GM19324 (cell line): ENCODE measurements at regions not wholly inside any gene's neighbourhood (a gene's known extent, or its start where the extent isn't known, plus 50 kb on each side); places are given as distances from the start of the nearest gene placed in this dataset.
"Not testable (repeated sequence)": the region's sequence is repeated elsewhere in the genome, so short reads cannot be mapped to it uniquely, and the experiment has no call there.

ENCODE experiments used
- ATAC-seq: cut with Tn5 transposase; IDR thresholded peaks from one replicate; pipeline ENCODE4 v1.9.1; 2021; ENCODE audit warnings: mild to moderate bottlenecking, moderate library complexity; ENCODE audit not compliant: unreplicated experiment, low FRiP score

GRCh38 chr1:101128846-101129245 is 103.3 kb upstream of the DPH5 start:
- ATAC-seq: no peak

DNA sequence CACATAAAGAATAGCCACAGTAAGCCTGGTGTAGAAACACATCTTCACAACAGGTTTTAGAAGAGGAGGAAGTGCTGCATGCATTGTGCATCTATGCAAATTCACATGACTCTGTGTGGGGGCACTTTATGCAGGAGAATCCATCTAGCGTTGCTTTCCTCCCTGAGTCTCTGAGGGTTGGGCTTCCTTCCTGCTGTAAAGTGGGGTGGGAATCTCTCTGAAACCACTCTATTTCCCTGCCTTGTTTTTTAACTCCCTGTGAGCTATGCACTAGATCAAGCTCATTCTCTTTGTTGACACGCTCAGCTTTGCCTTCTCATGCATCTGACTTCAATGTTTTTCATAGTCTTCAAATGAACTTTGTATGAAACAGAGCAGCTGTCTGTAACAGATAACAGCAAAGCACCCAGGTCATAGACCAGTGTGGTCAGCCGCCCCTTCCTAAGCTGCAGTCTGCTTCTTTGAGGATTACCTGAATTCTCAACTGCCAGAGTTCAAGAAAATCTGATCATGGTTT is 102.7 kb upstream of the DPH5 start:
- peak; percentile 92 for ATAC-seq

GRCh38 chr1:101124405-101124804 is 98.8 kb upstream of the DPH5 start:
- no peak for ATAC-seq

- ATAC-seq: not testable (repeated sequence)
Observed at GRCh38 chr1:101123904-101124303, 98.3 kb upstream of the DPH5 start.

DNA sequence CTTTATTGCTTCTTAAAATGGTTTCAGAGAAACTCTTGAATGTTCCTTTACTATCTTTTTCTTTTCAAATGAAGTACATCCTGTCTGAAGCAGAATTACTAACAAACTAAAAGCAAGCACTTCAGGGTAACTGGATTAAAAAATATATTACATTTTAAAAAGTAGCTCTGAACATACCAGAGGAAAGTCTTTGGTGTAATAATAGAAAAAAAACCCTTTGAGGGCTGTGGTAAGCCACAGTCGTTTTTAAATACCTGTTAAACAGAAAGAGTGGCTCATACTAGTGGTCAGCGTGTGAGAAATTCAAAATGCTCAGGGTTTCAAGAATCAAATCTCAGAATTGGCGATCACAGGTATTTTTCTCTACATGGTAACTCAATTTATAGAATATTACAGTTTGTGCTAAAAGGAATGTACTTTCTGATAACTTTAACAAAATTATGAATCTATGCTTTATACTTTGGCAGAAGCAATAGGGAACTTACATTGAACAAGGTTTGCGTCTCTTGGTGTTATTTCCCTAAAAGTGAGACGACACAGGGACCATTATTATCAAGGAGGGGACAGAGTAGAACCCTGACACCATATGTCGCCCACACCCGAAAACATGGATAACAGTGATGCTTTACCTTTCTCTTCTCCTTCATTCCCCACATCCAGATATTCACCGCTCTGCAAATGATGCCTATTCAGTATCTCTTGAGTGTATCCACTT is 97.0 kb upstream of the DPH5 start:
- peak; percentile 94 for ATAC-seq

DNA sequence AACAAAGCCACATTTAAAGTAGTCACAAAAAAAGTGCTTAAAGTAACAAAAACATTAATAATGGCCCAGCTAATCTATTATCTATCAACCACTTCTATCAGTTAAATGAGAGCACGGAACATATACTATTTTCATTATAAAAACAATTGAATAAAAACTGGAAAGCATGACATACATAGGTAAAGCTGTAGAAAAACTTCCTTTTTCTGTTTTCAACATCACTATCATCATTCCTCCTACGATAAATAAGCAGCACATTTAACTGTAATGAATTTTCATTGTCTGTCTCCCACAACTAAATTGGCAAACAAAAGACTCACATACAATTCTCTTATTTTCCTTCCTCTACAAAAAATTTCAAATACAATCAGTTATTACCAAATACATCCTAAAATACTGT is 96.4 kb upstream of the DPH5 start:
- no peak for ATAC-seq

GRCh38 chr1:101121504-101121903 is 95.9 kb upstream of the DPH5 start:
- no peak for ATAC-seq

DNA sequence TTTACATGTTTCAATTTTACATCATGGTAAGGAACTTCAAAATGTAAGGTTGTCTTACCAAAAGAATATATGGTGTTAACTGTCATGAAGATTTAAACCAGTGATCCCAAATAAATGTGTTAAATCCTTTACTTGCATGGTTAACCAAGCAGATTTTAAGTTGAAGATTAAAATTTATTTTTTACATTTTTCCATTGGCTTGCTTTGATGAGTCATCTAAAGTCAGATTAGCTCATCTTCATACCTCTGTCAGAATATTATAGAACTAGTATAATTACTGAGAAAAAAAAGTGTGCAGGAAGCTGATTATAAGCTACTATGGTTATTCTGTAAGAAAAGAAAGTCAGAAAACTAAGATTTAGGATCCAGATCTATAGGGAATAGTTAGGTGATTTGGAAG is 95.3 kb upstream of the DPH5 start:
- ATAC-seq: no peak

- ATAC-seq: no peak
Observed at GRCh38 chr1:101119289-101119688, 93.7 kb upstream of the DPH5 start.

- ATAC-seq: no peak
Observed at GRCh38 chr1:101116006-101116405, 90.4 kb upstream of the DPH5 start.

- no peak for ATAC-seq
Observed at GRCh38 chr1:101115112-101115511, 89.5 kb upstream of the DPH5 start.

DNA sequence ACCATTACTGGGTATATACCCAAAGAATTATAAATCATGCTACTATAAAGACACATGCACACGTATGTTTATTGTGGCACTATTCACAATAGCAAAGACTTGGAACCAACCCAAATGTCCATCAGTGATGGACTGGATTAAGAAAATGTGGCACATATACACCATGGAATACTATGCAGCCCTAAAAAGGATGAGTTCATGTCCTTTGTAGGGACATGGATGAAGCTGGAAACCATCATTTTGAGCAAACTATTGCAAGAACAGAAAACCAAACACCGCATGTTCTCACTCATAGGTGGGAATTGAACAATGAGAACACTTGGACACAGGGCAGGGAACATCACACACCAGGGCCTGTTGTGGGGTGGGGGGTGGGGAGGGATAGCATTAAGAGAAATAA is 88.5 kb upstream of the DPH5 start:
- ATAC-seq: not testable (repeated sequence)

- peak; percentile 95 for ATAC-seq
Observed at GRCh38 chr1:101112051-101112780, 86.6 kb upstream of the DPH5 start.

DNA sequence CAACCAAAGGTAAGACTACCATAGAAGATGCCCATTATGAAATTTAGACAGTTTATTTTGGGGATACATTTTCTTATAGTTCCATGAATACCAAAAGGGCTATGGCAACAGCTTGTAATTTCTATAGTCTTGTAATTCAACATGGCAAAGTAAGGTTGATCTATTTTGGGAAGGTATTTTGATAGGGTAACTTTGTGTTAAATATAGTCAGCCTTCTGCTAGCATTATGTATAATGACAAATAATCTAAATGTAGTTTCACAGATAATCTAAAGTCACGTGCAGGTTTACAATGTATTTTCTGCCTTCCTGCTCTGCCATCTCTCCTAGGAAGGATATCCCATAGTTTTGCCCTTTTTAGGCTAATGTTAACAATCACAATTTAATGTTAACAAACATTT is 85.9 kb upstream of the DPH5 start:
- no peak for ATAC-seq

- ATAC-seq: no peak
Observed at GRCh38 chr1:101109791-101110190, 84.2 kb upstream of the DPH5 start.

DNA sequence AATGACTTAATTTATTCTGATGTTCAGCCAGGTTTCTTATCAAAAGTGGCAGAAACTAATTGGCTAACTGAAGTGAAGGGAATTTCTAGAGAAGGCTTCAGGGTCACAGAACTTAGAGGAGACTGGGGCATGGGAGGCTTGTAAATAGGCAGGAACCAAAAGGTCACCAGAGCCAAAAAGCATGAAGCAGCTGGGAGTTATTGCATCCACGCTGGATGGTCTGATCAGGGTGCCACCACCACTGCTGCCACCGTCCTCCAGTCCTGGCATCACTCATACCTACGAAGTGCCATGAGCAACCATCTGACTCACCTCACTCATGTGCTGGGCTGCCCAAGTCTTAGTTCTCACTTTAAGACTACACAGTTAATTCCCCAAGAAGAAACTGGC is 82.5 kb upstream of the DPH5 start:
- no peak for ATAC-seq

DNA sequence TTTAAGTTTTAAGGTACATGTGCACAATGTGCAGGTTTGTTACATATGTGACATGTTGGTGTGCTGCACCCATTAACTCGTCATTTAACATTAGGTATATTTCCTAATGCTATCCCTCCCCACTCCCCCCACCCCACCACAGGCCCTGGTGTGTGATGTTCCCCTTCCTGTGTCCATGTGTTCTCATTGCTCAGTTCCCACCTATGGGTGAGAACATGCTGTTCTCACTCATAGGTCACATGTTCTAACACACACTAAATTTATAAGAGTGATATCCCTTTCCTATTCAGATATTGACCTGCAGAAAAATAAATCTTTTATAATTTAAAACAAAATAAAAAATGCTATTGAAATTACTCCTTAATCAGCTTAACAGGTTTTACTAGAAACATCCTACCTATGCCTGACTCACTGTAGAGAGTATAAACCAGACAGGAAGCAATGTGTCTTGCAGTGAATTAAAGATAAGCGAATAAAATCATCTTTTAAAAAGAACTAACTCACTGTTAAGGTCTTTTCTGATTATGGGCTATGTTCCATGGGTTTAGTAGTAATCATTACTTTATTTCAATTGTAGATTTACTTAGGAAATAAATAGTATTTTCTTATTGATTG is 82.0 kb upstream of the DPH5 start:
- no peak for ATAC-seq

GRCh38 chr1:101105877-101106276 is 80.3 kb upstream of the DPH5 start:
- ATAC-seq: no peak

- ATAC-seq: no peak
Observed at GRCh38 chr1:101102426-101103156, 77.0 kb upstream of the DPH5 start.

DNA sequence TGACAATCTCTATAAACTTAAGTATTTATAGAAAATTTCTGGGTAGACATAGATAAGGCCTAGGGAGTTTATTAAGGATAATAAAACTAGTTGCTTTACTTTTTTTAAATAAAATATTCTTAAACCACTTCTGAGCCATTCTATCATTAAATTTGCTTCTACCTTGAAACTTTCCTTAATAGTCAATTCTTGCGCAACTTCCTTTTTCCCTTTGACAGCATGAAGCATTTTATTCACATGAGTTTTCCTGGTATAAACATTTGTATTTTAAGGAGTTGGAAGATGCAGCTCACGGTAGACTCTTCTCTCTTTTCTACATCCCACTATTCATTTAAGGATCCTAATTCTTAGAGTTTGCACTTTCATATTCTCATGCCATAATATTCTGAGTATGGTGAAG is 75.8 kb upstream of the DPH5 start:
- ATAC-seq: no peak

GRCh38 chr1:101100674-101101073 is 75.1 kb upstream of the DPH5 start:
- ATAC-seq: no peak
